ENCODE measurements at regions not wholly inside any gene's neighbourhood (a gene's known extent, or its start where the extent isn't known, plus 50 kb on each side); places are given as distances from the start of the nearest gene placed in this dataset.

DNA sequence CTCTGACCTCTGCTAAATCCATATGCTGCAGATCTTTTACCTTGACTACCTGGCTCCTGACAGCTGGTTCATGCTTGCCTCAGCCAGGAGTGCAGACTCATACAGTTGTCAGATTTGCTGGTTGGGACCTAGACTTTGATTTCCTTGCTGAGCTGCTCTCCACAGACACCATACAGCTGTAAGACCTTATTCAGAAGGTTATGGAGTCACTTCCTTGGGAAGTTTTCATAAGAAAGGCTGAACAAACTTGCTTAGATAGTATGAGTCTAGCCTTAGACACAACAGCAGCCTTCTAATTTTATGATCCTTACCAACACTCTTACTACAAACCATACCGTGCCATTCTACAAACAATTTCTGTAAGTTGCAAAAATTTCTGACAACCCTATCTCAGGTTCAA, 102.9 kb downstream of the EDN1 start:
- TF ChIP-seq CTCF (IDR thresholded peaks at IDR 0.05) (no peak), POLR2A (IDR thresholded peaks at IDR 0.05) (no peak)

Data from esophagus squamous epithelium (tissue), 4 donors.